GM12878 (cell line): ENCODE measurements at regions not wholly inside any gene's neighbourhood (a gene's known extent, or its start where the extent isn't known, plus 50 kb on each side); places are given as distances from the start of the nearest gene placed in this dataset.

Source experiments
- HDAC2 ChIP-seq: fragments of 200-600 bp; sonication (generic); IDR thresholded peaks from 2 replicates; pipeline ENCODE4 v1.6.1; 2017
- HDAC6 ChIP-seq: fragments of 200-600 bp; sonication (generic); IDR thresholded peaks from one replicate; pipeline ENCODE4 v1.8.0; 2017; ENCODE audit warnings: antibody characterized with exemption; ENCODE audit not compliant: unreplicated experiment
- SREBF1 ChIP-seq: IDR thresholded peaks from 2 replicates; pipeline ENCODE4 v1.6.1; 2012; ENCODE audit warnings: mild to moderate bottlenecking, low read length
- ZNF217 ChIP-seq: fragments of 450-650 bp; IDR thresholded peaks from 2 replicates; pipeline ENCODE4 v1.6.1; 2017; ENCODE audit warnings: antibody characterized with exemption, mild to moderate bottlenecking
- ZZZ3 ChIP-seq: IDR thresholded peaks from 2 replicates; pipeline ENCODE4 v1.6.1; 2011; ENCODE audit warnings: low read depth; ENCODE audit not compliant: control insufficient read depth, insufficient read length
- TF ChIP-seq, protein P1 (sequence below): fragments of 450-650 bp; IDR thresholded peaks from 2 replicates; pipeline ENCODE4 v1.6.1; 2017; ENCODE audit warnings: antibody characterized with exemption, mild to moderate bottlenecking, moderate library complexity
- TF ChIP-seq, protein P2 (sequence below): fragments of 450-650 bp; formaldehyde crosslinking; IDR thresholded peaks from 2 replicates; pipeline ENCODE4 v1.4.0; 2022; ENCODE audit warnings: mild to moderate bottlenecking, moderate library complexity

DNA sequence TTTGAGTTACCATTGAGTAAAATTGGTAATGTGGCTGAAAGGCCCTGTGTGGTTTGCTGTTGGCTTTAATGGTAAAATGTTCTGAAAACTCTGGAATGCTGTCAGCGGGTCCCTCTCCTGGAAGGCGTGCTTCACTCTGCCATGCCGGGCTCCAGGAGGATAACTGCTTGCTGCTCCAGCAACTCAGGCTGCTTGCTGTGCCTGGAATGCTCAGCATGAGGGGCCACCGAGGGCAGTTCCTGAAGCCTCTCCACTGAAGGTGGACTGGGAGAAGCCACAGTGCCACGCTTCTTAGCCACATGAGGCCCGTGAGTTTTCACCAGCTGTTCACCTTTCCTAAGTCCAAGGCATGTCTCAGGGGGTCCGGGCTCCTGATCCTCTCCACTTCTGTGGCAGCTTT is 90.4 kb upstream of the FAM110C start (continued):
- TF ChIP-seq, protein P1, sequence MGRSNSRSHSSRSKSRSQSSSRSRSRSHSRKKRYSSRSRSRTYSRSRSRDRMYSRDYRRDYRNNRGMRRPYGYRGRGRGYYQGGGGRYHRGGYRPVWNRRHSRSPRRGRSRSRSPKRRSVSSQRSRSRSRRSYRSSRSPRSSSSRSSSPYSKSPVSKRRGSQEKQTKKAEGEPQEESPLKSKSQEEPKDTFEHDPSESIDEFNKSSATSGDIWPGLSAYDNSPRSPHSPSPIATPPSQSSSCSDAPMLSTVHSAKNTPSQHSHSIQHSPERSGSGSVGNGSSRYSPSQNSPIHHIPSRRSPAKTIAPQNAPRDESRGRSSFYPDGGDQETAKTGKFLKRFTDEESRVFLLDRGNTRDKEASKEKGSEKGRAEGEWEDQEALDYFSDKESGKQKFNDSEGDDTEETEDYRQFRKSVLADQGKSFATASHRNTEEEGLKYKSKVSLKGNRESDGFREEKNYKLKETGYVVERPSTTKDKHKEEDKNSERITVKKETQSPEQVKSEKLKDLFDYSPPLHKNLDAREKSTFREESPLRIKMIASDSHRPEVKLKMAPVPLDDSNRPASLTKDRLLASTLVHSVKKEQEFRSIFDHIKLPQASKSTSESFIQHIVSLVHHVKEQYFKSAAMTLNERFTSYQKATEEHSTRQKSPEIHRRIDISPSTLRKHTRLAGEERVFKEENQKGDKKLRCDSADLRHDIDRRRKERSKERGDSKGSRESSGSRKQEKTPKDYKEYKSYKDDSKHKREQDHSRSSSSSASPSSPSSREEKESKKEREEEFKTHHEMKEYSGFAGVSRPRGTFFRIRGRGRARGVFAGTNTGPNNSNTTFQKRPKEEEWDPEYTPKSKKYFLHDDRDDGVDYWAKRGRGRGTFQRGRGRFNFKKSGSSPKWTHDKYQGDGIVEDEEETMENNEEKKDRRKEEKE: no peak
- TF ChIP-seq HDAC2 (no peak), ZNF217 (no peak), ZZZ3 (no peak), SREBF1 (no peak), HDAC6 (no peak)
- TF ChIP-seq, protein P2, sequence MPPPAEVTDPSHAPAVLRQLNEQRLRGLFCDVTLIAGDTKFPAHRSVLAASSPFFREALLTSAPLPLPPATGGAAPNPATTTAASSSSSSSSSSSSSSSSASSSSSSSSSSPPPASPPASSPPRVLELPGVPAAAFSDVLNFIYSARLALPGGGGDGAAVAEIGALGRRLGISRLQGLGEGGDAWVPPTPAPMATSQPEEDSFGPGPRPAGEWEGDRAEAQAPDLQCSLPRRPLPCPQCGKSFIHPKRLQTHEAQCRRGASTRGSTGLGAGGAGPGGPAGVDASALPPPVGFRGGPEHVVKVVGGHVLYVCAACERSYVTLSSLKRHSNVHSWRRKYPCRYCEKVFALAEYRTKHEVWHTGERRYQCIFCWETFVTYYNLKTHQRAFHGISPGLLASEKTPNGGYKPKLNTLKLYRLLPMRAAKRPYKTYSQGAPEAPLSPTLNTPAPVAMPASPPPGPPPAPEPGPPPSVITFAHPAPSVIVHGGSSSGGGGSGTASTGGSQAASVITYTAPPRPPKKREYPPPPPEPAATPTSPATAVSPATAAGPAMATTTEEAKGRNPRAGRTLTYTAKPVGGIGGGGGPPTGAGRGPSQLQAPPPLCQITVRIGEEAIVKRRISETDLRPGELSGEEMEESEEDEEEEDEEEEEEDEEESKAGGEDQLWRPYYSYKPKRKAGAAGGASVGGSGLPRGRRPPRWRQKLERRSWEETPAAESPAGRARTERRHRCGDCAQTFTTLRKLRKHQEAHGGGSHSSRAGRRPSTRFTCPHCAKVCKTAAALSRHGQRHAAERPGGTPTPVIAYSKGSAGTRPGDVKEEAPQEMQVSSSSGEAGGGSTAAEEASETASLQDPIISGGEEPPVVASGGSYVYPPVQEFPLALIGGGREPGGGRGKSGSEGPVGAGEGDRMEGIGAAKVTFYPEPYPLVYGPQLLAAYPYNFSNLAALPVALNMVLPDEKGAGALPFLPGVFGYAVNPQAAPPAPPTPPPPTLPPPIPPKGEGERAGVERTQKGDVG (CRISPR knock-in tag): no peak
